GM12891 (cell line): ENCODE measurements at regions not wholly inside any gene's neighbourhood (a gene's known extent, or its start where the extent isn't known, plus 50 kb on each side); places are given as distances from the start of the nearest gene placed in this dataset.

Experiments used
- POLR2A ChIP-seq: IDR thresholded peaks from 2 replicates; pipeline ENCODE4 v1.6.1; 2011; ENCODE audit warnings: low read depth, low read length, control low read depth
- POLR2AphosphoS5 ChIP-seq: IDR thresholded peaks from 2 replicates; pipeline ENCODE4 v1.6.1; 2011; ENCODE audit warnings: low read depth, low read length, control low read depth

- no peak for TF ChIP-seq POLR2A
- TF ChIP-seq POLR2AphosphoS5: no peak
Observed at GRCh38 chr18:38575648-38576047, 1010.0 kb upstream of the CELF4 start.
